NCI-H1694 (cell line): ENCODE measurements at regions not wholly inside any gene's neighbourhood (a gene's known extent, or its start where the extent isn't known, plus 50 kb on each side); places are given as distances from the start of the nearest gene placed in this dataset.
A peak's percentile ranks its signal among the peaks of the same experiment; 100 is the strongest.

Experiments used
- DNase-seq: peaks from one replicate; lab custom pipeline; 2025; lab: John Stamatoyannopoulos, UW

GRCh38 chr3:117719316-117719926 is 1009.8 kb downstream of the TUSC7 start:
- DNase-seq, result peak; percentile 4

- DNase-seq, result no peak
These were observed 1012.3 kb downstream of the TUSC7 start for GRCh38 chr3:117721866-117722265.

GRCh38 chr3:117722856-117723255 is 1013.3 kb downstream of the TUSC7 start:
- DNase-seq, result no peak

- DNase-seq, result no peak
These were observed 1014.2 kb downstream of the TUSC7 start for GRCh38 chr3:117723825-117724224.

GRCh38 chr3:117725314-117725713 is 1015.7 kb downstream of the TUSC7 start:
- no peak for DNase-seq

- DNase-seq, result no peak
These were observed 1017.2 kb downstream of the TUSC7 start for GRCh38 chr3:117726776-117727175.

- DNase-seq, result no peak
These were observed 1018.6 kb downstream of the TUSC7 start for GRCh38 chr3:117728226-117728625.

GRCh38 chr3:117734496-117734895 is 1024.9 kb downstream of the TUSC7 start:
- DNase-seq, result no peak

GRCh38 chr3:117735481-117736101 is 1026.0 kb downstream of the TUSC7 start:
- no peak for DNase-seq

- no peak for DNase-seq
These were observed 1027.3 kb downstream of the TUSC7 start for GRCh38 chr3:117736846-117737245.

GRCh38 chr3:117743993-117744392 is 1034.4 kb downstream of the TUSC7 start:
- DNase-seq, result no peak

GRCh38 chr3:117744935-117745334 is 1035.4 kb downstream of the TUSC7 start:
- DNase-seq, result no peak

GRCh38 chr3:117745516-117745915 is 1035.9 kb downstream of the TUSC7 start:
- DNase-seq, result no peak

- no peak for DNase-seq
These were observed 1036.5 kb downstream of the TUSC7 start for GRCh38 chr3:117746066-117746465.

- DNase-seq, result no peak
These were observed 1038.6 kb downstream of the TUSC7 start for GRCh38 chr3:117748131-117748530.

- no peak for DNase-seq
These were observed 1041.2 kb downstream of the TUSC7 start for GRCh38 chr3:117750674-117751269.

- DNase-seq, result no peak
These were observed 1042.1 kb downstream of the TUSC7 start for GRCh38 chr3:117751651-117752050.

- DNase-seq, result no peak
These were observed 1043.6 kb downstream of the TUSC7 start for GRCh38 chr3:117752984-117753717.

GRCh38 chr3:117754058-117754457 is 1044.5 kb downstream of the TUSC7 start:
- no peak for DNase-seq

- DNase-seq, result no peak
These were observed 1045.3 kb downstream of the TUSC7 start for GRCh38 chr3:117754841-117755240.

GRCh38 chr3:117756563-117756962 is 1047.0 kb downstream of the TUSC7 start:
- peak; percentile 85 for DNase-seq

GRCh38 chr3:117761703-117762620 is 1052.4 kb downstream of the TUSC7 start:
- no peak for DNase-seq
